ENCODE measurements at regions not wholly inside any gene's neighbourhood (a gene's known extent, or its start where the extent isn't known, plus 50 kb on each side); places are given as distances from the start of the nearest gene placed in this dataset.

- DNase-seq, result peak; percentile 67
Observed at GRCh38 chr21:38660333-38661196, 145.2 kb upstream of the ETS2 start.

- peak; percentile 52 for DNase-seq
Observed at GRCh38 chr21:38661197-38661871, 144.4 kb upstream of the ETS2 start.

GRCh38 chr21:38661889-38662568 is 143.7 kb upstream of the ETS2 start:
- peak; percentile 43 for DNase-seq

GRCh38 chr21:38663282-38663681 is 142.4 kb upstream of the ETS2 start:
- no peak for DNase-seq

GRCh38 chr21:38664315-38664714 is 141.4 kb upstream of the ETS2 start:
- no peak for DNase-seq

- DNase-seq, result no peak
Observed at GRCh38 chr21:38664841-38665240, 140.9 kb upstream of the ETS2 start.

- no peak for DNase-seq
Observed at GRCh38 chr21:38667291-38667870, 138.3 kb upstream of the ETS2 start.

GRCh38 chr21:38668067-38668466 is 137.7 kb upstream of the ETS2 start:
- DNase-seq, result no peak

GRCh38 chr21:38668541-38668940 is 137.2 kb upstream of the ETS2 start:
- DNase-seq, result no peak

- DNase-seq, result no peak
Observed at GRCh38 chr21:38669186-38669585, 136.5 kb upstream of the ETS2 start.

- no peak for DNase-seq
Observed at GRCh38 chr21:38670861-38671260, 134.9 kb upstream of the ETS2 start.

- no peak for DNase-seq
Observed at GRCh38 chr21:38671773-38672172, 134.0 kb upstream of the ETS2 start.

GRCh38 chr21:38675182-38675824 is 130.4 kb upstream of the ETS2 start:
- peak; percentile 43 for DNase-seq

GRCh38 chr21:38678827-38679226 is 126.9 kb upstream of the ETS2 start:
- no peak for DNase-seq

- no peak for DNase-seq
Observed at GRCh38 chr21:38679534-38679933, 126.2 kb upstream of the ETS2 start.

- no peak for DNase-seq
Observed at GRCh38 chr21:38680401-38680800, 125.3 kb upstream of the ETS2 start.

GRCh38 chr21:38683222-38683621 is 122.5 kb upstream of the ETS2 start:
- no peak for DNase-seq

GRCh38 chr21:38688068-38688467 is 117.7 kb upstream of the ETS2 start:
- DNase-seq, result no peak

- DNase-seq, result no peak
Observed at GRCh38 chr21:38691631-38692030, 114.1 kb upstream of the ETS2 start.

- DNase-seq, result no peak
Observed at GRCh38 chr21:38696579-38696978, 109.2 kb upstream of the ETS2 start.

GRCh38 chr21:38699048-38699447 is 106.7 kb upstream of the ETS2 start:
- no peak for DNase-seq

GRCh38 chr21:38702196-38702595 is 103.5 kb upstream of the ETS2 start:
- no peak for DNase-seq

- DNase-seq, result no peak
Observed at GRCh38 chr21:38709876-38710275, 95.9 kb upstream of the ETS2 start.
